ENCODE measurements at regions not wholly inside any gene's neighbourhood (a gene's known extent, or its start where the extent isn't known, plus 50 kb on each side); places are given as distances from the start of the nearest gene placed in this dataset.
"Not testable (repeated sequence)": the region's sequence is repeated elsewhere in the genome, so short reads cannot be mapped to it uniquely, and the experiment has no call there.

- no peaks in the 10 kb centered on the region for H3K4me1 ChIP-seq
- no peak overlapping the region for H3K4me3 ChIP-seq
- H3K27me3 ChIP-seq (ENCODE audit: low read depth): no peaks in the 10 kb centered on the region
- H3K36me3 ChIP-seq: no peaks in the 10 kb centered on the region
- TF ChIP-seq CTCF (IDR thresholded peaks at IDR 0.05): no peak
- H3K27ac ChIP-seq: no peak overlapping the region
- intact Hi-C loops (cut with DNase I): no loop called here
- DNase-seq (no peak), ATAC-seq (no peak)
- no peaks in the 10 kb centered on the region for H3K9me3 ChIP-seq
These were observed 1015.3 kb downstream of the KCNJ18 start for GRCh38 chr17:22707626-22708025.

GRCh38 chr17:22717211-22717610 is 1024.9 kb downstream of the KCNJ18 start:
- Histone ChIP-seq H3K4me1 (no peaks in the 10 kb centered on the region), H3K27me3 (ENCODE audit: low read depth) (no peaks in the 10 kb centered on the region), H3K9me3 (peaks cover 14% of the 10 kb centered on the region), H3K27ac (no peak overlapping the region), H3K36me3 (no peaks in the 10 kb centered on the region), H3K4me3 (no peak overlapping the region)
- intact Hi-C loops (cut with DNase I): no loop called here
- DNase-seq (no peak), ATAC-seq (no peak)
- no peak for TF ChIP-seq CTCF (IDR thresholded peaks at IDR 0.05)

DNA sequence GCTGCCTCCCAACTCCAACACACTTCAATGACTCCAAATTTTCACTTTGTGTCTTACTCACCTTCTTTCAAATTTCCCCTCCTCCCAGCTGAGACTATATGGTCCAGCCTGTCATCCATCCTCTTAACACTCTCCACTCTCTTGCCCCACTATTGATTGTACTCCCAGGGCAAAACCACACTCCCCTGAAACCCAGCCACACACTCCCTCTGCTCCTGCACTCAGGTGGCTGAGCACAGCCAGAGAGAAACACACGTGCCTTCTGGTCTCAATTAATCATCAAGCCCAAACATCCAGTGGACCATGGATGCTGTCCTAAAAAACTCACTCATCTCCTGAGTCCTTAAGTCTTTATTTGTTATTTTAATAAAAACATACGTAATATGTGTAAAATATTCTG is 1026.4 kb downstream of the KCNJ18 start:
- Histone ChIP-seq H3K36me3 (no peaks in the 10 kb centered on the region), H3K9me3 (peaks cover 20% of the 10 kb centered on the region), H3K27ac (no peak overlapping the region), H3K4me3 (no peak overlapping the region), H3K4me1 (no peaks in the 10 kb centered on the region), H3K27me3 (ENCODE audit: low read depth) (no peaks in the 10 kb centered on the region)
- no peak for TF ChIP-seq CTCF (IDR thresholded peaks at IDR 0.05)
- ATAC-seq (no peak), DNase-seq (no peak)
- intact Hi-C loops (cut with DNase I): no loop called here

DNA sequence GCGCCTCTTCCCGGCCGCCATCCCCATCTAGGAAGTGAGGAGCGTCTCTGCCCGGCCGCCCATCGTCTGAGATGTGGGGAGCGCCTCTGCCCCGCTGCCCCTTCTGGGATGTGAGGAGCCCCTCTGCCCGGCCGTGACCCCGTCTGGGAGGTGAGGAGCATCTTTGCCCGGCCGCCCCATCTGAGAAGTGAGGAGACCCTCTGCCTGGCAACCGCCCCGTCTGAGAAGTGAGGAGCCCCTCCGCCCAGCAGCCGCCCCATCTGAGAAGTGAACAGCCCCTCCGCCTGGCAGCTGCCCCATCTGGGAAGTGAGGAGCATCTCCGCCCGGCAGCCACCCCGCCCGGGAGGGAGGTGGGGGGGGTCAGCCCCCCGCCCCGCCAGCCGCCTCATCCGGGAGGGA is 1048.7 kb downstream of the KCNJ18 start:
- H3K36me3 ChIP-seq; H3K27ac ChIP-seq; ATAC-seq; DNase-seq; H3K4me3 ChIP-seq; H3K4me1 ChIP-seq; intact Hi-C loops (cut with DNase I); H3K27me3 ChIP-seq (ENCODE audit: low read depth): not testable (repeated sequence)
- peaks cover 31% of the 10 kb centered on the region for H3K9me3 ChIP-seq
